ENCODE measurements at regions not wholly inside any gene's neighbourhood (a gene's known extent, or its start where the extent isn't known, plus 50 kb on each side); places are given as distances from the start of the nearest gene placed in this dataset.

DNA sequence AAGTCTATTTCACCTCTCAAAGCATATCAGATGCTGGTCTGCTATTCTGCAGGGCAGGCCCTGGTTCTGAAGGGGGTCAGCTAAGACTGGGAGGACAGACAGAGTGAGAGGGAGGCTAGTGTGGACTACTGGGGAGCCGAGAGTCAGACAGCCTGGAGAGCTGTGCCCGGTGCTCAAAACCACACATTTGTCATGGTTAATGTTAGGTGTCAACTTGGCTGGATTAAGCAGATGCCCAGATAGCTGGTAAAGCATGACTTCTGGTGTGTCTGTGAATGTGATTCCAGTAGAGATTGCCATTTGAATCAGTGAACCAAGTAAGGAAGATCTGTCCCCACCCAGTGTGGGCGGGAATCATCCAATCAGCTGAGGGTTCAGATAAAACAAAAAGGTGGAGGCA is 102.6 kb downstream of the SNX19 start:
- Histone ChIP-seq H3K23me2 (ENCODE audit: insufficient read length, low read depth, low read length, poor library complexity, severe bottlenecking) (no peaks in the 10 kb centered on the region), H3K14ac (ENCODE audit: insufficient read depth, low read length) (no peak overlapping the region), H3K23ac (ENCODE audit: insufficient read length, low read depth, low read length) (no peak overlapping the region), H3K9ac (ENCODE audit: extremely low read depth, insufficient read length, low read length) (no peak overlapping the region), H2AFZ (ENCODE audit: low read length) (no peak overlapping the region), H2BK5ac (ENCODE audit: insufficient read length, low read length) (no peak overlapping the region), H2BK20ac (ENCODE audit: low read depth, low read length, poor library complexity, severe bottlenecking) (no peak overlapping the region), H3K9me3 (ENCODE audit: control insufficient read depth, low read depth, low read length) (no peaks in the 10 kb centered on the region), H2BK120ac (ENCODE audit: low read depth, low read length, poor library complexity, severe bottlenecking) (no peak overlapping the region), H3K4ac (ENCODE audit: low read depth, low read length) (no peak overlapping the region), H3K79me2 (ENCODE audit: insufficient read depth, low read length) (no peaks in the 10 kb centered on the region), H4K5ac (ENCODE audit: insufficient read length, low read depth, low read length) (no peak overlapping the region), H3K56ac (ENCODE audit: insufficient read length, low read depth, low read length) (no peak overlapping the region), H4K8ac (replicated peaks; ENCODE audit: insufficient read length, low read depth, low read length) (no peak overlapping the region), H3K4me2 (ENCODE audit: insufficient read depth, insufficient read length, low read length) (no peak overlapping the region), H4K91ac (ENCODE audit: insufficient read length, low read depth, low read length) (no peak overlapping the region), H3K27ac (ENCODE audit: insufficient read length, low read depth, low read length) (no peak overlapping the region), H4K20me1 (ENCODE audit: control insufficient read depth, insufficient read depth, insufficient read length) (no peaks in the 10 kb centered on the region), H3T11ph (ENCODE audit: low read length) (no peak overlapping the region), H2BK15ac (ENCODE audit: low read depth, low read length) (no peak overlapping the region), H3K4me1 (ENCODE audit: insufficient read depth, low read length) (peaks cover 2% of the 10 kb centered on the region; the same call in 1 of the 2 replicates), H2AK5ac (ENCODE audit: insufficient read length, low read length) (no peak overlapping the region), H3K18ac (ENCODE audit: insufficient read length, low read depth, low read length) (no peak overlapping the region), H3K27me3 (ENCODE audit: insufficient read depth, low read length) (no peaks in the 10 kb centered on the region; the same call in 1 of the 2 replicates), H3K79me1 (ENCODE audit: insufficient read depth, low read depth, low read length, poor library complexity, severe bottlenecking) (no peaks in the 10 kb centered on the region), H2BK12ac (ENCODE audit: insufficient read length, low read depth, low read length) (no peak overlapping the region)
- Mint-ChIP-seq H3K4me1 (peaks cover 10 to 15% of the 10 kb centered on the region in 2 experiments), H3K36me3 (ENCODE audit: insufficient read depth in 1 of 3, low read depth in 3 of 3) (no peaks in the 10 kb centered on the region), H3K27ac (no peak overlapping the region), H3K27me3 (ENCODE audit: low read depth) (peaks cover 5% of the 10 kb centered on the region; the same call in 1 of the 2 replicates), H3K9me3 (no peaks in the 10 kb centered on the region), H3K4me3 (no peak overlapping the region)
- no CpG with 5 or more reads among the region's 3 CpGs for WGBS (ENCODE audit: extremely low coverage, insufficient read length, low lambda C conversion rate)
- TF ChIP-seq, protein P1, sequence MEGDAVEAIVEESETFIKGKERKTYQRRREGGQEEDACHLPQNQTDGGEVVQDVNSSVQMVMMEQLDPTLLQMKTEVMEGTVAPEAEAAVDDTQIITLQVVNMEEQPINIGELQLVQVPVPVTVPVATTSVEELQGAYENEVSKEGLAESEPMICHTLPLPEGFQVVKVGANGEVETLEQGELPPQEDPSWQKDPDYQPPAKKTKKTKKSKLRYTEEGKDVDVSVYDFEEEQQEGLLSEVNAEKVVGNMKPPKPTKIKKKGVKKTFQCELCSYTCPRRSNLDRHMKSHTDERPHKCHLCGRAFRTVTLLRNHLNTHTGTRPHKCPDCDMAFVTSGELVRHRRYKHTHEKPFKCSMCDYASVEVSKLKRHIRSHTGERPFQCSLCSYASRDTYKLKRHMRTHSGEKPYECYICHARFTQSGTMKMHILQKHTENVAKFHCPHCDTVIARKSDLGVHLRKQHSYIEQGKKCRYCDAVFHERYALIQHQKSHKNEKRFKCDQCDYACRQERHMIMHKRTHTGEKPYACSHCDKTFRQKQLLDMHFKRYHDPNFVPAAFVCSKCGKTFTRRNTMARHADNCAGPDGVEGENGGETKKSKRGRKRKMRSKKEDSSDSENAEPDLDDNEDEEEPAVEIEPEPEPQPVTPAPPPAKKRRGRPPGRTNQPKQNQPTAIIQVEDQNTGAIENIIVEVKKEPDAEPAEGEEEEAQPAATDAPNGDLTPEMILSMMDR (conservative IDR thresholded peaks at IDR 0.05) = no peak
- no peak for DNase-seq

All from H9 (cell line).